ENCODE measurements at regions not wholly inside any gene's neighbourhood (a gene's known extent, or its start where the extent isn't known, plus 50 kb on each side); places are given as distances from the start of the nearest gene placed in this dataset.
"Not testable (repeated sequence)": the region's sequence is repeated elsewhere in the genome, so short reads cannot be mapped to it uniquely, and the experiment has no call there.

DNA sequence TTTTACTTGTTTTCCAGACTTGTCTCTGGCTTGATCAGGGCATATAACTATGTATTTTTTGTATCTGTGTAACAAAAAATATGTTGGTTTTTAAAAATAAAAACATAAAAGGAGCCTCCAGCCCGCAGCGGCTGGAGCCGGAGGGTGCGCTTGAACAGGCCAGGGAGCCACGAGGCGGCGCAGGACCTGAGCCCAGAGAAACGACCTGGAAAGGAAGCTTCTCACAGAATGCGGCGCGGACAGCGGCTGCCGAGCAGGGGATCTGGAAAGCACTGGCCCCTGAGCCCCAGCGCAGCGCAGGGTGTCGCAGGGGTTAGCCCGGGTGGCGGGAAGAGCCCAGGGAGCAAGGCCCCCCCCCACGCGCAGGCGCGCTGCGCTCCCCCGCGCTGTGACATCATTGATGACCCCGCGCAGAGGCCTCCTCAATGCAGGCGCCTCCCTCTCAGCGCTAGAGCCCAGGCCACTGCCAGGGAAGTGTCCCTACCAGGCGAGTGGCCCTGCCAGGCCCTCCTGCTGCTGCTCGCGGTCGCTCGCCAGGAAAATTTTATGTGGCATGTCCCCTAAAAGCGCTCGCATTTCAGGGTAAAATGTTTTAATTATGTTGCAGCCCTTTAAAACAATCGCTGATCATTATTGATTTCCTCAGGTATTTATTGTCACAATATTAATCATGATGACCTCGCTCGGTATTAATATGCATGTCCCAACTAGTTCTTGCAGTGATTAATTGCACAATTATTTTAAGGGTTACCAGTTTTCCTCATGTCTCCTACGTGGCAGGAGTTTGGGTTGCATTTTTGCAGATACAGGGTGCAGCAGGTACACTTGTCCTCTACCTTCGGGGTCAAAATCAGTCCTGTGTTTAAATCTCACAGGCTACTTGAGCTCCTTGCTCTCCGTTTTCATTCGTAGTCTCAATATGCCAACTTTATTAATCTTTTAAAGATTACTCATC lies 134.2 kb downstream of the USP22 start:
- peak; percentile 59 for DNase-seq (ENCODE audit: low read depth)

- DNase-seq (ENCODE audit: low read depth), result no peak
Measured at GRCh38 chr17:20914658-20915057, 128.2 kb downstream of the USP22 start.

- DNase-seq (ENCODE audit: low read depth), result no peak
Measured at GRCh38 chr17:20916383-20916782, 126.4 kb downstream of the USP22 start.

DNA sequence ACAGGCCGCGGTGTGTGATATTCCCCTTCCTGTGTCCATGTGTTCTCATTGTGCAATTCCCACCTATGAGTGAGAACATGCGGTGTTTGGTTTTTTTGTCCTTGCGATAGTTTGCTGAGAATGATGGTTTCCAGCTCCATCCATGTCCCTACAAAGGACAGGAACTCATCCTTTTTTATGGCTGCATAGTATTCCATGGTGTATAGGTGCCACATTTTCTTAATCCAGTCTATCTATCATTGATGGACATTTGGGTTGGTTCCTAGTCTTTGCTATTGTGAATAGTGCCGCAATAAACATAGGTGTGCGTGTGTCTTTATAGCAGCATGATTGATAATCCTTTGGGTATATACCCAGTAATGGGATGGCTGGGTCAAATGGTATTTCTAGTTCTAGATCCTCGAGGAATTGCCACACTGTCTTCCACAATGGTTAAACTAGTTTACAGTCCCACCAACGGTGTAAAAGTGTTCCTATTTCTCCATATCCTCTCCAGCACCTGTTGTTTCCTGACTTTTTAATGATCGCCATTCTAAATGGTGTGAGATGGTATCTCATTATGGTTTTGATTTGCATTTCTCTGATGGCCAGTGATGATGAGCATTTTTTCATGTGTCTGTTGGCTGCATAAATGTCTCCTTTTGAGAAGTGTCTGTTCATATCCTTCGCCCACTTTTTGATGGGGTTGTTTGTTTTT lies 125.1 kb downstream of the USP22 start:
- not testable (repeated sequence) for DNase-seq (ENCODE audit: low read depth)

- DNase-seq (ENCODE audit: low read depth), result no peak
Measured at GRCh38 chr17:20920095-20920814, 122.6 kb downstream of the USP22 start.

DNA sequence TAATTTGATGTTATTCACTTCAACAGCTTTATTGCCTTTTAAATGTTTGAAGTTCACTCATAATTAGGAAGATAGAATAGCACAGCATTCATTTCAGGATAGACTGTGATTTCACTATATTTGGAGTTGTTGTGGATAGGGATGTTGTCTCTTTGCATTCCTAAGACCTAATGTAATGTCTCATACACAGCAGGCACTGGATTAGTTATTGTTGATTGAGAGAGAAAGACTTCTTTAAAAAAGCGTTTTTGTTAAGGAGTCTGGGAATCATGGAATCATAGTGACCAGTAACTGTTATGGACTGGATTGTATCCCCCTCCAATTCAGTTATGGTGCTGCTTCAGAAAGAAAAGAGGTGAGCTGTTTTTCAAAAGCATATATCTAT lies 122.0 kb downstream of the USP22 start:
- DNase-seq (ENCODE audit: low read depth), result no peak

DNA sequence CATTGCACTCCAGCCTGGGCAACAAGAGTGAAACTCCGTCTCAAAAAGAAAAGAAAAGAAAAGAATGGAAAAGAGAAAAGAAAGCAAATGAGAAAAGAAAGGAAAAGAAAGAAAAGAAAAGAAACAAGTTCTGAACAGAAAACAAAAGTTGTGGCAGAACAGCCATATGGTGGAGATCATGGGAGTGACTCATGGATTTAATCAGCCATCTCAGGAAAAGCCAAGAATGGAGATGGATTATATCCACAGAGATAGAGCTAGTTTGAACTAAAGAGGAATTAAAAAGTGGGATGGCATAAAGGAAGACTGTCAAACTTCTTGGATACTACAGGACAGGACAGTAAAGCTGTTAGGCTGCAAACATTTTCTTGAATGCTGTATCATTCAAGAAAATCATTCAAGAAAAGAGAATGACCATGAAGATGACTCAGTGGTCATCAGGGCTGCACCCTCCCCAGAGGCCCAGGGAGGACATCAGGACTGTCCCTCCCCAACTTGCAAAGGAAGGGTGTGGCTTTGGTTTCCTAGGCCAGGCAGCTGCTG lies 120.6 kb downstream of the USP22 start:
- no peak for DNase-seq (ENCODE audit: low read depth)

GRCh38 chr17:20924306-20924705 lies 118.5 kb downstream of the USP22 start:
- DNase-seq (ENCODE audit: low read depth), result no peak

DNA sequence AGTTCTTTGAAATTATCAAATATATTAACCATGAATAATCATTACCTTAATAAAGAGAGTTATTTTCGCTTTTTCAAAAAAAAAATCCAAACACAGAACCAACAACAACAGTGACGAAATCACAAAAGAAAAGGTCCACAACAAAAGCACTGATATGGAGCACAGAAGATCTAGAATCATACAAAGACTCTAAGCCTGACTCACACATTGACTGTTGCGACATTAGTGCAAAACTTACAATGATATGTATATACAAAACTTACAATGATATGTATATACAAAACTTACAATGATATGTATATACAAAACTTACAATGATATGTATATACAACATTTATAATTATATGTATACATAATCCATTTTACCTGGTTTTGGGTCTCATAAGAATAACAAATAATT lies 117.7 kb downstream of the USP22 start:
- DNase-seq (ENCODE audit: low read depth), result no peak

- no peak for DNase-seq (ENCODE audit: low read depth)
Measured at GRCh38 chr17:20925954-20926353, 116.9 kb downstream of the USP22 start.

- DNase-seq (ENCODE audit: low read depth), result no peak
Measured at GRCh38 chr17:20926532-20926931, 116.3 kb downstream of the USP22 start.

- no peak for DNase-seq (ENCODE audit: low read depth)
Measured at GRCh38 chr17:20927308-20927977, 115.4 kb downstream of the USP22 start.

GRCh38 chr17:20929334-20929733 lies 113.5 kb downstream of the USP22 start:
- no peak for DNase-seq (ENCODE audit: low read depth)

DNA sequence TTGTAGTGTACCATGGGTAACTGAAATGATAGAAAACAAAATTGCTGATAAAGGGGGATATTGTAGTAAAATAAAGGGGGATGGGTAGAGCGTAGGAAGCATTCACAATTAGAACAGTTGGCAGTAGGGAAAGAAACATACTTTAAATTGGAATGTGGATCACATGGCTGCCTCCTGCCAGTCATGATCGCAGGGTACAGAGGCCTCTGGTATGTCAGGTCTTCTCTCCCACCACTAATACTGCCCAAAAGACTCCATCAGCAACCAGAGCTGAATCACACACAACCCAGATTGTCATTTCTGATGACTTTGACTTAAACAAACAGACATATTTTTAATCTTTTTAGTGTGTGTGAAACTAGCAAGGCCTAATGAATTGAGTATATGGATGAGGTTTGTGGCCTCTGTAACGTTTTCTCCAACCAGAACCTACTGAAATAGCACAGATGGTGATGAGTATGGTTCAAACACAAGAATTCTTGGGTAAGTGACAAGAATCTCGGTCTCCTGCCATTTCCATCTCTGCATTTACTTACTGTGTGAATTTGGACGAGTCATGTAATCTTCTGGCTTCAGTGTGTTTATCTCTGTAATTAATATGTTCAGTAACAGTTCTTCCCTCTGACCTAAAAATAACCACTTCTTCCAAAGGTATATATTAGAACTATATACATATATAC lies 112.6 kb downstream of the USP22 start:
- no peak for DNase-seq (ENCODE audit: low read depth)

- not testable (repeated sequence) for DNase-seq (ENCODE audit: low read depth)
Measured at GRCh38 chr17:20933040-20933439, 109.8 kb downstream of the USP22 start.

DNA sequence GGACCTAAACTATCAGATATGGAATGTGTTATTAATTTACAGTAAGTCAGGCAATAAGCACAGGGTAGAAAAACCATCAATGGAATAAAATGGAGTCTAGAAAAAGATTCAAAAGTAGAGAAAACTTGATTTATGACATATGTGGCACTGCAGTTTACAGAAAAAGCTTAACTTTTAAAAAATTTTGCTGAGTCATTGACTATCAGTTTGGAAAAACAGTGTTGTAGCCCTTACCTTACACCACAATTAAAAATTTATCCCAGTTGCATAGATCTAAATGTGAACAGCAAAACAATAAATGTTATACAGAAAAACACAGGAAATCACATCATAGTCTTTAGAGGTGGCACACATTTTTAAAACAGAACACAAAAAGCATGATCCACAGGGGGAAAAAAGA lies 108.5 kb downstream of the USP22 start:
- no peak for DNase-seq (ENCODE audit: low read depth)

DNA sequence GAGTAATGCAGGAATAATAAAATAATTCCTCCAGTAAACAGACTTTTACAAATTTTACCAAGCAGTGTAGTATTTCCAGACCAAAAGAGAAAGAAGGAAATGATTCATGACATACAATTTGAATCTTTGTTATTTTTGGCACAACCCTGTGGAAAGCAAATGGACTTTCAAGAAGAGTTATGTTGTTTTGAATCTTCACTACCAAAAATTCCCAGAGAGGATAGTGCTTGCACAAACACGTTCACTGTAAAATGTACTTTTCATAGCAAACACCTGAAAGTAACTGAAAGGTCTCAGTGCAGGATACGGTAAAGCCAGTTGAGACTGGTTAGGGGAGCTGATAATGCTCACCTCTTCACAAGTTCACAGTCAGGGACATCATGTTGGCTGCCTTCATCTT lies 107.1 kb downstream of the USP22 start:
- no peak for DNase-seq (ENCODE audit: low read depth)

DNA sequence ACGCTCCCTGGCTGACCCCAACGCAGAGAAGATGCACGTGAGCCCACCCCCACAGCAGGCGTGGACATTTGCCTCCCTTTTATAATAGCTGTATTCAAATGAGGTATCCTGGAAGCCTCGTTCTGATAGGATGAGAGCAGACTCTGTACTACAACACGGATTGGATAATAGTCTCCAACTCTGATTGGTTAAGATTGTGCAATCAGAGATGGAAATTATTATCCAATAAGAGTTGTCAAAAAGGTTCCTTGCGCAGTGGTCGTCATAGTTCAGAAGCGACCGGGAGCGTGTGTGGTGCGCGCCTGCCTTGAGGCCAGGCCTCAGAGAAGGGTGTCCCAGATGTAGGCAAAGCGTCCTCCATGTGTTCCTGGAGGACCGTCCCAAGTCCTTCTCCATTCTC lies 104.6 kb downstream of the USP22 start:
- DNase-seq (ENCODE audit: low read depth), result no peak

GRCh38 chr17:20938988-20939615 lies 103.7 kb downstream of the USP22 start:
- DNase-seq (ENCODE audit: low read depth), result no peak

- DNase-seq (ENCODE audit: low read depth), result no peak
Measured at GRCh38 chr17:20941872-20942271, 100.9 kb downstream of the USP22 start.

Data from activated T-helper 9 cell treated with anti-CD3 and anti-CD28 coated beads, Interleukin-2, amount 50 U/mL, for 16 hours (primary cell).